Erythroblast (primary cell): ENCODE measurements at regions not wholly inside any gene's neighbourhood (a gene's known extent, or its start where the extent isn't known, plus 50 kb on each side); places are given as distances from the start of the nearest gene placed in this dataset.

Experiments
- GATA1 ChIP-seq: IDR thresholded peaks from 2 replicates; pipeline ENCODE4 v1.6.1; 2011; ENCODE audit warnings: low read depth, mild to moderate bottlenecking, control low read depth, low read length, moderate library complexity
- POLR2A ChIP-seq: IDR thresholded peaks from 2 replicates; pipeline ENCODE4 v1.6.1; 2011; ENCODE audit warnings: mild to moderate bottlenecking, low read length

GRCh38 chr2:133885847-133886246 is 317.6 kb upstream of the NCKAP5 start:
- TF ChIP-seq POLR2A: no peak
- no peak for TF ChIP-seq GATA1
